ENCODE measurements at regions not wholly inside any gene's neighbourhood (a gene's known extent, or its start where the extent isn't known, plus 50 kb on each side); places are given as distances from the start of the nearest gene placed in this dataset.

DNA sequence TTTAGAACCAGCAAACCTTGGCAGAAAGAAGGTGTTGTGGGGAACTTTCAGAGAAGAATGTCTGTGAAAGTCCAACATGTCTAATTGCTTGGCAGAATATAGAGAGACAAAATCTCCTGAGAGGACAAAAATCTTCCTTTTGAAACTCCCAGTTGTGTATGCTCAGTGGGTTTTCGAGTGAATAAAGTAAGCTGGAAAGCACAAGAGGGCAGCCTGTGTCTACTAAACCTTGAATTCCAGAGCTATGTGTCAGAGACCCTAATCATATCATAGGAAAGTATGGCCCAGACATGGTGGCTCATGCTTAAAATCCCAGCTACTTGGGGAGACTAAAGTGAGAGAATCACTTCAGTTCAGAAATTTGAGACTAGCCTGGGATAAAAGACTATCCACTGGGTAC, 661.2 kb downstream of the SLC16A7 start:
- no peak for DNase-seq

DNA sequence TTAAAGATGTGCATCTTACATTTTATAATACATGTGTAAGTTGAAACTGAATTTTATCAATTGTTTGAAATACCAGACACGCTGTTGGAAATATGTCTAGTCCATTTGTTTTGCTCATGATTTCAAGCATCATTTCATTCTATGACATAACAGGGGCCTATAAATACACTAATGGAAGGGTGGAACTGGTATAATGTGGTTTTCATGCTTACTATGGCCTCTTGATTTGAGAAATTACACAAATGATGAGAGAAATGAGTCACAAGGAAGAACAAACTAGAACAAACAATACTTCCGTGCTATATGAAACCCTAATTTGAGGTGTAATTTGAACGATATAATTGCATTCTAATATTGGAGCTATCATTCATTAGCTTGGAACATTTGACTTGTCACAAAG, 663.4 kb downstream of the SLC16A7 start:
- no peak for DNase-seq

- DNase-seq, result no peak
Measured at GRCh38 chr12:60262378-60262777, 666.5 kb downstream of the SLC16A7 start.

DNA sequence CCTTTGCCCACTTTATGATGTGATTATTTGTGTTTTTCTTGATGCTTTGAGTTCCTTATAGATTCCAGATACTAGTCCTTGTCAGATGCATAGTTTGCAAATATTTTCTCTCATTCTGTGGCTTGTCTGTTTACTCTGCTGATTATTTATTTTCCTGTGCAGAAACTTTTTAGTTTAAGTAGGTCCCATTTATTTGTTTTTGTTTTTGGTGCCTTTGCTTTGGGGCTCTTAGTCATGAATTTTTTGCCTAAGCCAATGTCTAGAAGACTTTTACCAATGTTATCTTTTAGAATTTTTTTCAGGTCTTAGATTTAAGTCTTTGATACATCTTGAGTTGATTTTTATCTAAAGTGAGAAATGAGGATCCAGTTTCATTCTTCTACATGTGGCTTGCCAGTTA, 667.3 kb downstream of the SLC16A7 start:
- no peak for DNase-seq

DNA sequence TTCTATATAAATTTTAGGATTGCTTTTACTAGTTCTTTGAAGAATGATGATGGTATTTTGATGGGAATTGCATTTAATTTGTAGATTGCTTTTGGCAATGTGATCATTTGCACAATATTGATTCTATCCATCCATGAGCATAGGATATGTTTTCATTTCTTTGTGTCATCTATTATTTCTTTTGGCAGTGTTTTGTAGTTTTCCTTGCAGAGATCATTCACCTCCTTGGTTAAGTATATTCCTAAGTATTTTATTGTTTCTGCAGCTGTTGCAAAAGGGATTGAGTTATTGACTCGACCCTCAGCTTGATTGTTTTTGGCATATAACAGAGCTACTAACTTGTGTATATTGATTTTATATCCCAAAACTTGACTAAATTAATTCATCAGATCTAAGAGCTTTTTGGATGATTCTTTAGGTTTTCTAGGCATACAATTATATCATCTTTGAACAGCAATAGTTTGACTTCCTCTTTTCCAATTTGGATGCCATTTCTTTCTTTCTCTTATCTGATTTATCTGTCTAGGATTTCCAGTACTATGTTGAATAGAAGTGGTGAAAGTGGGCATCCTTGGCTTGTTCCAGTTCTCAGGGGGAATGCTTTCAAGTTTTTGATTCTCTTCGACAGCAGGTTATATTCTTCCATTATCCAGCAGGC, 668.1 kb downstream of the SLC16A7 start:
- DNase-seq, result no peak

DNA sequence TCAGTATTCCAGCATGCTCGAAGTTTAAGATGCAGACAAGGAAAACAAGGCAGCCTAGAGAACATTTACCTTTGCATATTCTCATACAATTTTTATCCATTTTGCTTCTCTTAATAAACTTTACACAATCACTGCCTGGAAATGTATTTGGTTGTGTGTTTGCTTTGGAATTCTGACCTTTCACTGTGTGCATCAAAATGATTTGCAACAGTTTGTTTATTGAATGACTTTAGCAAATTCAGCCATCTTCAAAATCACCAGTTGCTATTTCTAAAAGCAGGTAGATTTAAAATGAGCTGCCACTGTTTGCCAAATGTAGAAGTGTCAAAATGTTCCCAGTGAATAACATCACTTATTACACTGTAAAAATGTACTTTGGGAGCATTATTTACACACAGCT, 669.9 kb downstream of the SLC16A7 start:
- no peak for DNase-seq

GRCh38 chr12:60266381-60266852, 670.6 kb downstream of the SLC16A7 start:
- DNase-seq, result no peak

DNA sequence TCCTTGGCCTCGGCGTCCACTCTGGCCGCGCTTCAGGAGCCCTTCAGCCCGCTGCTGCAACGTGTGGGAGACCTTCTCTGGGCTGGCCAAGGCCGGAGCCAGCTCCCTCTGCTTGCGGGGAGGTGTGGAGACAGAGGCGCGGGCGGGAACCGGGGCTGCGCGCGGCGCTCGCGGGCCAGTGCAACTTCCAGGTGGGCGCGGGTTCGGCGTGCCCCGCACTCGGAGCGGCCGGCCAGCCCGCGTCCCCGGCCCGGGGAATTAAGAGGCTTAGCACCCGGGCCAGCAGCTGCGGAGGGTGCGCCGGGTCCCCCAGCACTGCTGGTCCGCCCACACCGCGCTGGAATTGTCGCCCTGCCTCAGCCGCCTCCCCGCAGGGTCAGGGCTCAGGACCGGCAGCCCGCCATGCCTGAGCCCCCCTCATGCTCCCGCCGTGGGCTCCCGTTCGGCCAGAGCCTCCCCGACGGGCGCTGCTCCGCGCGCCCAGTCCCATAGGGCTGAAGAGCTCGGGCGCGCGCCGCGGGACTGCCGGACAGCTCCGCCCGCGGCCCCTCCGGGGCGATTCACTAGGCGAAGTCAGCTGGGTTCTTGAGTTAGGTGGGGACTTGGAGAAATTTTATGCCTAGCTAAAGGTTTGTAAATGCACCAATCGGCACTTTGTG, 673.9 kb downstream of the SLC16A7 start:
- no peak for DNase-seq

DNA sequence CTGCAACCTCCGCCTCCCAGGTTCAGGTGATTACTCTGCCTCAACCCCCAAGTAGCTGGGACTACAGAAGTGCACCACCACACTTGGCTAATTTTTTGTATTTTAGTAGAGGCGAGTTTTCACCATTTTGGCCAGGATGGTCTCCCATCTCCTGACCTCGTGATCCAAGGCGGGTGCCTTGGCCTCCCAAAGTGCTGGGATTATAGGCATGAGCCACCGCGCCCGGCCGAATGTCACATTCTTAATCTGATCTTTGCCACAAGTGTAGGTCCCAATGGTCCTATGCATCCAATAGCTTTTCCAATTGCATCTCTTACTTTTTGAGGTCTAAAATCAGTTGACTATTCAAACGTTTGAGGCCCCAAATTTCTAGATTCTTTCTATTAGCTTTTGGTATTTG, 676.0 kb downstream of the SLC16A7 start:
- no peak for DNase-seq

DNA sequence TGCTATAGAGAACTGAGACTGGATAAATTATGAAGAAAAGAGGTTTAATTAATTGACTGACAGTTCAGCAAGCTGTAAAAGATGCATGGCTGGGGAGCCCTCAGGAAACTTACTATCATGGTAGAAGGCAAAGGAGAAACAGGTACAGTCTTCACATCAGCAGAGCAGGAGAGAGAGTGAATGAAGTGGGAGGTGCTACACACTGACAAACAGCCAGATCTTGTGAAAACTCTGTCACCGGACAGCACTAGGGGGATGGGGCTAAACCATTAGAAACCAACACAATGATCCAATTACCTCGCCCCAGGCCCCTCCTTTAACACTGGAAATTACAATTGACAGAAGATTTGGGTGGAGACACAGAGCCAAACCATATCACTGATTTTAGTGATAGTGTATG, 682.4 kb downstream of the SLC16A7 start:
- no peak for DNase-seq

DNA sequence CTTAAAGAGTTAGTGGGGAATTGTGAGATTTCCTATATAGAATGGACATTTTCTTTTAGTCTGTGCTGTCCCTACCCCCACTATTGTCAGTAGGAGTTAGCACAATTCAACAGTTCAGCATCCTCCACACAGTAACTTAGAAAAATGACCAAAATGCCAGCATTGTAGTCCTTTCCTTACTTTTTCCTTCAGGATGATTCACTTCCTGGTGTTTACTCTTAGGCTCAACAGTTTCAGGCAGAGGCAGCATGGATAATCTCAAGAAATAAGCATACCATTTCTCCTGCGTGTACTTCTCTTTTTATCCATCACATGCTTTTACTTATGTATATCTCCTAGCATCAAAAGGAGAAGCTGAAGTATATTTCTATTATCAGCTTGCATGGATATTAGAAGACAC, 683.4 kb downstream of the SLC16A7 start:
- DNase-seq, result no peak

DNA sequence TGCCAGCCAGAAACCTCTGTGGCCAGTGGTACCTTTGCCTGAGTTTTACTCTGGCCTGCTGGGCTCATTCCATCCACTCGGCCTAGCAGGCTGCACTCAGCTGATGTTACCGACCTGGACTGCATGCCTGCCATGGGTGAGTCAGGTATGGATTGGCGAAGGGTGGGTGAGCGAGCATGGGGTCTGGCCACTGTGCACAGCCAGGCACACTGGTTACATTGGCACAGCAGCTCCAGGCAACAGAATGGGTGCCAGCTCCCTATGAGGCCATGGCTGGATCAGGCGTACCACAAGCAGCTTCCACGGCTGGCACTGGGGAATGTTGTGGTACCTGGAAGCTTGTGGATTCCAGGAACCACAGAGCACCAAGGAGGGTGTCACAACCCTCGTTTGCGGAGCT, 685.7 kb downstream of the SLC16A7 start:
- no peak for DNase-seq

GRCh38 chr12:60290532-60290931, 694.7 kb downstream of the SLC16A7 start:
- no peak for DNase-seq

DNA sequence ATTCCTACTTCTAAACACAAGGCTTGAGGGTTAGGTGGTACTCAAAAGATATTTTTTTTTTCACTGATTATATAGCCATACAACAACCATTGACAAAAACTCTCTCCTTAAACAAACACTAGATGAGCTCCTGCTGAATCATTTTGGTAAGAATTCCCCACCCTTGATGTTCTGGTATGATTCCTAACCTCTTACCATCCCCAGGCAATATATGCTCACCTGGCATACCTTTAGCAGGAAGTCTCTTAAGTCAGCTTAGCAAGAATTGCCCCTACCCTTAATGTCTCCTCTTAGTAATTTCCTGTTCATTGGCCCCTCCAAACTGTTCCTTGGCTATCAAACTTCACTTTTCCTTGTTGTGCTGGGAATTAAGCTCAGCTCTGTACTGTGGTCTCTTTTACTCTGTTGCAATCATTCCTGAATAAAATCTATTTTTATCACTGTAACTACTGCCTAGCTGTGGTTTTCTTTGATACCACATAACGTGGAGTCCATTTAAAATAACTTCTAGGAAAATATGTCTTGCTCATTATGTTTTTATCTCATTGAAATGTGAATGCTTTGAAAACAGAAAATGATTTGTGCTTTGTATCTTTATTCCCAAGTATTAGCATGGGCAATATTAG, 712.6 kb downstream of the SLC16A7 start:
- no peak for DNase-seq

DNA sequence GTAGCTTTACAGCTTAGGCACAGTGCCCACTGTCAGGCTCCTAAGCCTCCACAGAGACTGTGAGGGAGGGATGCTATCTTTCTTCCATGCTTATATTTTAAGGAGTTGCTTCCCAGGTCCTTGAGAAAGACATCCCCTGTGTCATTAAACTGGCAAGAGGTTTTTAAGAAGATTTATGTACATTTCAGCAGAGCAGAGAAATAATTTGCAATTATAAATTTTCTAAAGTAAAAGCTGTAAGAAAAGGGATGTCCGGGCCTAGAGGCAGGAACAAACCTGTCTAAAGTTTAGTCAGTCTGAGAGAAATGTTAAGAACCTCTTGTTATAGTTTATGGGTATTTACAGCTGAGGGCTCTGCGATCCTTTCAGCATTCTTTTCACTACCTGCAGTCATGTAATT, 716.1 kb downstream of the SLC16A7 start:
- DNase-seq, result no peak

- no peak for DNase-seq
Measured at GRCh38 chr12:60317361-60317760, 721.5 kb downstream of the SLC16A7 start.

GRCh38 chr12:60324746-60325145, 728.9 kb downstream of the SLC16A7 start:
- DNase-seq, result no peak

GRCh38 chr12:60333461-60333860, 737.6 kb downstream of the SLC16A7 start:
- DNase-seq, result no peak

DNA sequence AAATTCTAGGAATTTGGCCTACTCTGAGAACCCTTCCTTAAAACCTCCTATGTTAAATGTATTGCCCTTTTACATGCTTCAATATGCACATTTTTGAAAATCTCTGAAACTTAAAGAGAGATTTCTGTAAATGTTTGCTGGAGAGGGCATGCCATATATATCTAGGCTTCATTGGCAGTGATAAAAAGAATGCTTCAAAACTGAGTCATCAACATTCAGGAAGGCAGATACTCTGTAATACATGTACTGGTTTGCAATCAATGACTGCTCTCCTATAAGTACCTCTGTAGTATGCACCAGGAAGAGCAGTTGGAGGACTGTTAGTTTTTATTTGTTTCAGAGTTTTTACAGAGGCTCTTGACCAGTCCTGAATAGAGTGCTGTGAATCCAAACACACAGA, 739.9 kb downstream of the SLC16A7 start:
- no peak for DNase-seq

GRCh38 chr12:60337839-60338549, 742.2 kb downstream of the SLC16A7 start:
- no peak for DNase-seq

- no peak for DNase-seq
Measured at GRCh38 chr12:60345442-60345841, 749.6 kb downstream of the SLC16A7 start.

DNA sequence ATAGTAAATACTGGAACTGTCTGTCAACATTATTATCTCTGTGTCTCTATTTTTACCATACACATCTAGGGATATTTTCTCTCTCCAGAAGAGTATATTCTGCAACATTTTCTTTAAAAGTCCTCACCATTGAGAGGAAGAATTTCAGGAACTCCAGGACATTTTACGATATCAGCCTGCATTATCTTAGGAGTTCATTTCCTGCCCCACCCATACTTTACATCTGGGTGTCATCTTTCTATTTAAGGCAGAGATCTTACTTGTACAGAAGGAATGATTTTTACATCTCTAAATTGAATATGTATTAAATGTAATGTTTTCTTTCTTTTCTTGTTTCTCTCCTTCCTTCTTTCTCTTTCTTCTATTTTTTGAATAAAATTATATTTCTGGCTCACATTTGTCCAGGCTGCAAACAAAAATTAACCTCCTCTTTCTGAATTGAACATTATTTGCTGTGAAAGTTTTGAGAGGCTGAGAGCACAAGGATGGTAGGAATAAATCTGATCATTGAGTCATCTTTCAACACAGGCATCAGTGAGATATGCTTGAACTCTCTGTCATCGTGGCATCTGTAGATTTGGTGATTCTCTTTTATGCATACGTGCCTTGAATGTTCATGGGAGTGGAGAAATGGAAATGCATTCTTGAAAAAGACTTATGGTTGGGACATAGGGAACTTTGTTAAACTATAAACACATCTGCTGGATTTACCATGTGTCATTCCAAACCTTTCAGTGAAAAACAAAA, 753.6 kb downstream of the SLC16A7 start:
- DNase-seq, result no peak

GRCh38 chr12:60387356-60387755, 791.5 kb downstream of the SLC16A7 start:
- no peak for DNase-seq
